ENCODE measurements at regions not wholly inside any gene's neighbourhood (a gene's known extent, or its start where the extent isn't known, plus 50 kb on each side); places are given as distances from the start of the nearest gene placed in this dataset.

GRCh38 chr21:28541371-28542112, 451.1 kb downstream of the LTN1 start:
- TF ChIP-seq, protein P1, sequence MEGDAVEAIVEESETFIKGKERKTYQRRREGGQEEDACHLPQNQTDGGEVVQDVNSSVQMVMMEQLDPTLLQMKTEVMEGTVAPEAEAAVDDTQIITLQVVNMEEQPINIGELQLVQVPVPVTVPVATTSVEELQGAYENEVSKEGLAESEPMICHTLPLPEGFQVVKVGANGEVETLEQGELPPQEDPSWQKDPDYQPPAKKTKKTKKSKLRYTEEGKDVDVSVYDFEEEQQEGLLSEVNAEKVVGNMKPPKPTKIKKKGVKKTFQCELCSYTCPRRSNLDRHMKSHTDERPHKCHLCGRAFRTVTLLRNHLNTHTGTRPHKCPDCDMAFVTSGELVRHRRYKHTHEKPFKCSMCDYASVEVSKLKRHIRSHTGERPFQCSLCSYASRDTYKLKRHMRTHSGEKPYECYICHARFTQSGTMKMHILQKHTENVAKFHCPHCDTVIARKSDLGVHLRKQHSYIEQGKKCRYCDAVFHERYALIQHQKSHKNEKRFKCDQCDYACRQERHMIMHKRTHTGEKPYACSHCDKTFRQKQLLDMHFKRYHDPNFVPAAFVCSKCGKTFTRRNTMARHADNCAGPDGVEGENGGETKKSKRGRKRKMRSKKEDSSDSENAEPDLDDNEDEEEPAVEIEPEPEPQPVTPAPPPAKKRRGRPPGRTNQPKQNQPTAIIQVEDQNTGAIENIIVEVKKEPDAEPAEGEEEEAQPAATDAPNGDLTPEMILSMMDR (IDR thresholded peaks at IDR 0.05): no peak
- TF ChIP-seq POLR2A (IDR thresholded peaks at IDR 0.05): no peak
